ENCODE measurements at regions not wholly inside any gene's neighbourhood (a gene's known extent, or its start where the extent isn't known, plus 50 kb on each side); places are given as distances from the start of the nearest gene placed in this dataset.

DNA sequence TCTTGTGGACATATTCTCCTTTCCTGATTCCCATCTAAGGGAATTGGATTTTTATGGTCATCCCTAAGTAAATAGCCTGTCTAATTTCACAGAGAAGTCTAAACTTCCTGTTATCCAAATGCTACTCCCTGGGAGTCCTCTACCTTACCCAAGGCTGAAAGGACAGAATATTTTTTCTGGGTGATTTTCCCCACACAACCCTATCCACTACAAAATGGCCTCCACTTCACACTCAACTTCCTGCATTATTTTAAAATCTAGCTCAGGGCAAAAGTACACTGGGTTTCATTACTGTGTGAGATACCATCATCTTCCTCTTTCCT, 77.5 kb upstream of the ABI3BP start:
- H3K9me3 Mint-ChIP-seq (ENCODE audit: low read depth), result no peaks in the 10 kb centered on the region
- no peak overlapping the region for H3K27ac Mint-ChIP-seq
- H3K4me3 Mint-ChIP-seq (ENCODE audit: low read depth), result no peak overlapping the region
- no peaks in the 10 kb centered on the region for H3K36me3 Mint-ChIP-seq (ENCODE audit: insufficient read depth)
- peaks cover 9% of the 10 kb centered on the region for H3K4me1 Mint-ChIP-seq (ENCODE audit: low read depth)
- no peaks in the 10 kb centered on the region for H3K27me3 Mint-ChIP-seq
- TF ChIP-seq, protein P1, sequence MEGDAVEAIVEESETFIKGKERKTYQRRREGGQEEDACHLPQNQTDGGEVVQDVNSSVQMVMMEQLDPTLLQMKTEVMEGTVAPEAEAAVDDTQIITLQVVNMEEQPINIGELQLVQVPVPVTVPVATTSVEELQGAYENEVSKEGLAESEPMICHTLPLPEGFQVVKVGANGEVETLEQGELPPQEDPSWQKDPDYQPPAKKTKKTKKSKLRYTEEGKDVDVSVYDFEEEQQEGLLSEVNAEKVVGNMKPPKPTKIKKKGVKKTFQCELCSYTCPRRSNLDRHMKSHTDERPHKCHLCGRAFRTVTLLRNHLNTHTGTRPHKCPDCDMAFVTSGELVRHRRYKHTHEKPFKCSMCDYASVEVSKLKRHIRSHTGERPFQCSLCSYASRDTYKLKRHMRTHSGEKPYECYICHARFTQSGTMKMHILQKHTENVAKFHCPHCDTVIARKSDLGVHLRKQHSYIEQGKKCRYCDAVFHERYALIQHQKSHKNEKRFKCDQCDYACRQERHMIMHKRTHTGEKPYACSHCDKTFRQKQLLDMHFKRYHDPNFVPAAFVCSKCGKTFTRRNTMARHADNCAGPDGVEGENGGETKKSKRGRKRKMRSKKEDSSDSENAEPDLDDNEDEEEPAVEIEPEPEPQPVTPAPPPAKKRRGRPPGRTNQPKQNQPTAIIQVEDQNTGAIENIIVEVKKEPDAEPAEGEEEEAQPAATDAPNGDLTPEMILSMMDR (IDR thresholded peaks at IDR 0.05; ENCODE audit: unreplicated experiment), result no peak
- DNase-seq (ENCODE audit: low spot score, unreplicated experiment), result no peak

DNA sequence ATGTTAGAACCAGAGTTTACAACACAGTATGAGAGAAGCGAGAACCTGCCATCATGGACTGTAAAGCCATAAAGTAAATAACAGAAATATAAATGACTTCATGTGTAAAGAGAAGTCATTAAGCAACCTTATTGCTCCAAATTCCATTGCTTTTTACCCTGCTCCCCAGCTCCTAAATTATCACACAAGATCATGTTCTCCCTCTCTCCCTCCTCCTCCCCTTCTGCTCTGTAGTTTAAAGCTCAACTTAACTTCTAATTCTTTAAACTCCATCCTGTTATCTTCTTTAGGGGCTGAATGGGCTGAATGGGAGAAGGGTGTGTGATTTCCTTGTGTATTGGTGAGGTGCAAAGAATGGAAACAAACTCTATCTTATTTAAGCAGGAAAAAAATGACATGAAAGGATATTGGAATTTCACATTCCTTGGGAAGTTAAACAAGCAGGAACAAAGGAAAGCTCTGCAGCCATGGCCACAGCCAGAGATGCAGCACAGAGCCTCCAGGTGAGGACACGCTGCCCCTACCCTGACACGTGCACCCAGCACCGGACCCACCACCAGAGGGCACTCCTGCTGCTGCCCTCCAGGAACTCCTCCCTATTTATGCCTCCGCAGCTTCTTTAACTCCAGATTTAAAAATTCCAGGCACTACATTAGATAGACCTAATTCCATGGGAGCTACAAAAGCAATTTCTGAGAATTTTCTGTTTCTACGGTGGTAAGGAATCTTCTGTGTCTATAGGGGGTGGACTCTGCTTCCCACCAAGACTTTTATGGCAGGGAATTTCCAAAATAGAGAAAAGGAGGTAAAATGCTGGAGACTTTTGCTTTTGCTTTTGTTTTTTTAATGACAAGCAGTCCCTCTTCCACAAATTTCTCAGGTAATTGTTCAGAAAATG, 76.9 kb upstream of the ABI3BP start:
- no peaks in the 10 kb centered on the region for H3K27me3 Mint-ChIP-seq
- H3K4me1 Mint-ChIP-seq (ENCODE audit: low read depth), result peaks cover 9% of the 10 kb centered on the region
- H3K4me3 Mint-ChIP-seq (ENCODE audit: low read depth), result no peak overlapping the region
- no peaks in the 10 kb centered on the region for H3K9me3 Mint-ChIP-seq (ENCODE audit: low read depth)
- TF ChIP-seq, protein P1 (IDR thresholded peaks at IDR 0.05; ENCODE audit: unreplicated experiment), result peak; percentile 79
- peak; percentile 50 for DNase-seq (ENCODE audit: low spot score, unreplicated experiment)
- H3K27ac Mint-ChIP-seq, result peak overlapping the region; percentile 85
- no peaks in the 10 kb centered on the region for H3K36me3 Mint-ChIP-seq (ENCODE audit: insufficient read depth)

DNA sequence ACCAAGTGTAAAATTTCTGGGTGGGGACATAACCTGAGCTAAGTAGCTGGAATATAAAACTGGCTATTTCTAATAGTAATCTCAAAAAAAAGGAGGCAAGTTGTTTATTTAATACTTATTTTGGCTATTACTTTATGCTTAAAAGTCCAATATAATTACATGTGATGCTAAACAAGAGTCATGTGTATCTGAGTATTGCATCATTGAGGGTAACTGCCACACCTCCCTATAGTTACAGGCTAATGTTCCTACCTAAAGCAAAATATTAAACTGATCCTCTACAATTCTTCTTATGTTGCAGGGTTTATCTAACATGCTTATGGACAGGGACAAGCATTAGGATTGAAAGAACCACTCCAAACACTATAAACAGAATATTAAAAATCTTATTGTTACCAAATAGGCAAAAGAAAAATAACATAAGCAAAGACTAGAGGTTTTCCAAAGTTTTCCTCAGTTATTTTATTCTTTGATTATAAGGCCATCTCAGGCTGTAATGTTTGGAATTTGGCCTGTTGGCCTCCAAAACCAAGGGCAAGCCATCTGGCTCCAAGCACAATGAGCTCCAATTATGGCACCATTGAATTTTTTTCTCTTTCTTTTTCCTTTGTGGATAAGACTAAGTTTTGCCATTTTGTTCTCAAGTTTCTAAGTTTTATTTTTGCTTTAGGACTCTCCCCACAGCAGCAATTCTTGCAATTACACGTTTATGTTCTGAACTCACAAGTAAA, 75.8 kb upstream of the ABI3BP start:
- Mint-ChIP-seq H3K9me3 (ENCODE audit: low read depth) (no peaks in the 10 kb centered on the region), H3K36me3 (ENCODE audit: insufficient read depth) (no peaks in the 10 kb centered on the region), H3K4me1 (ENCODE audit: low read depth) (peaks cover 10% of the 10 kb centered on the region), H3K4me3 (ENCODE audit: low read depth) (no peak overlapping the region), H3K27me3 (no peaks in the 10 kb centered on the region), H3K27ac (no peak overlapping the region)
- TF ChIP-seq, protein P1 (IDR thresholded peaks at IDR 0.05; ENCODE audit: unreplicated experiment), result no peak
- no peak for DNase-seq (ENCODE audit: low spot score, unreplicated experiment)

GRCh38 chr3:101066711-101067129, 73.5 kb upstream of the ABI3BP start:
- TF ChIP-seq, protein P1 (IDR thresholded peaks at IDR 0.05; ENCODE audit: unreplicated experiment), result no peak
- H3K4me3 Mint-ChIP-seq (ENCODE audit: low read depth), result no peak overlapping the region
- H3K9me3 Mint-ChIP-seq (ENCODE audit: low read depth), result peaks cover 2% of the 10 kb centered on the region
- H3K36me3 Mint-ChIP-seq (ENCODE audit: insufficient read depth), result no peaks in the 10 kb centered on the region
- no peak overlapping the region for H3K27ac Mint-ChIP-seq
- peaks cover 21% of the 10 kb centered on the region for H3K4me1 Mint-ChIP-seq (ENCODE audit: low read depth)
- no peaks in the 10 kb centered on the region for H3K27me3 Mint-ChIP-seq
- no peak for DNase-seq (ENCODE audit: low spot score, unreplicated experiment)

DNA sequence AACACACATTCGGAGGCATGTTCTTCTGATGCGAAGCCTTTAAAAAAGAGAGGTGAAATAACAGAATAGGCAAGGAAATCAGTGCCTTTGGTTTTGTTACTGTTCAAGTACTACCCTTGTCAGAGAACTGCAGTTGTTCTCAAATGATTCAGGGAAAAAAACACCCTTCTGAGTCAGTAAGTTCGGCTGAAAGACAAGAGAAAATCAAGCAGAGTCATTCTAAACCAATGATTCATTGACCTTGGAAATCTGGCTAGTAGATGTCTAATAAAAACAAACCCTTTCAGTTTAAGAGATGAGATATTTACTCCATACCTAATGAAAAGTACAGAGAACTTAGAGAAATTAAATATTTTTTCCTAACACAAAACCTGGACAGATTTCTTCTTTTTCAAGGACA, 72.7 kb upstream of the ABI3BP start:
- Mint-ChIP-seq H3K36me3 (ENCODE audit: insufficient read depth) (no peaks in the 10 kb centered on the region), H3K27ac (no peak overlapping the region), H3K4me3 (ENCODE audit: low read depth) (no peak overlapping the region), H3K27me3 (no peaks in the 10 kb centered on the region), H3K4me1 (ENCODE audit: low read depth) (peaks cover 21% of the 10 kb centered on the region), H3K9me3 (ENCODE audit: low read depth) (peaks cover 7% of the 10 kb centered on the region)
- TF ChIP-seq, protein P1 (IDR thresholded peaks at IDR 0.05; ENCODE audit: unreplicated experiment), result no peak
- DNase-seq (ENCODE audit: low spot score, unreplicated experiment), result no peak

Measured in progenitor cell of endocrine pancreas (in vitro differentiated cells).